NCI-H1436 (cell line): ENCODE measurements at regions not wholly inside any gene's neighbourhood (a gene's known extent, or its start where the extent isn't known, plus 50 kb on each side); places are given as distances from the start of the nearest gene placed in this dataset.

Source experiments
- DNase-seq: peaks from one replicate; lab custom pipeline; 2025; lab: John Stamatoyannopoulos, UW

- DNase-seq, result no peak
These were observed 747.7 kb upstream of the CBLB start for GRCh38 chr3:106616556-106616955.

GRCh38 chr3:106617276-106617675 lies 748.5 kb upstream of the CBLB start:
- no peak for DNase-seq

GRCh38 chr3:106620646-106621045 lies 751.8 kb upstream of the CBLB start:
- DNase-seq, result no peak

- DNase-seq, result no peak
These were observed 753.1 kb upstream of the CCDC54 start for GRCh38 chr3:106624154-106624553.

GRCh38 chr3:106628407-106628806 lies 748.8 kb upstream of the CCDC54 start:
- no peak for DNase-seq

GRCh38 chr3:106629215-106629832 lies 747.9 kb upstream of the CCDC54 start:
- DNase-seq, result no peak

GRCh38 chr3:106631373-106632108 lies 745.7 kb upstream of the CCDC54 start:
- no peak for DNase-seq

- no peak for DNase-seq
These were observed 742.0 kb upstream of the CCDC54 start for GRCh38 chr3:106635271-106635670.

- no peak for DNase-seq
These were observed 741.4 kb upstream of the CCDC54 start for GRCh38 chr3:106635826-106636225.

- no peak for DNase-seq
These were observed 736.9 kb upstream of the CCDC54 start for GRCh38 chr3:106640353-106640752.

GRCh38 chr3:106642161-106642560 lies 735.1 kb upstream of the CCDC54 start:
- no peak for DNase-seq

GRCh38 chr3:106643684-106644161 lies 733.5 kb upstream of the CCDC54 start:
- no peak for DNase-seq

- DNase-seq, result no peak
These were observed 703.2 kb upstream of the CCDC54 start for GRCh38 chr3:106673926-106674569.

- DNase-seq, result no peak
These were observed 701.8 kb upstream of the CCDC54 start for GRCh38 chr3:106675451-106675850.

- DNase-seq, result no peak
These were observed 698.4 kb upstream of the CCDC54 start for GRCh38 chr3:106678657-106679390.

- DNase-seq, result no peak
These were observed 693.2 kb upstream of the CCDC54 start for GRCh38 chr3:106683953-106684620.

GRCh38 chr3:106685745-106686144 lies 691.5 kb upstream of the CCDC54 start:
- no peak for DNase-seq

GRCh38 chr3:106687905-106688304 lies 689.3 kb upstream of the CCDC54 start:
- DNase-seq, result no peak

GRCh38 chr3:106688464-106688863 lies 688.8 kb upstream of the CCDC54 start:
- DNase-seq, result peak; percentile 36

GRCh38 chr3:106691476-106691875 lies 685.8 kb upstream of the CCDC54 start:
- DNase-seq, result no peak

- DNase-seq, result no peak
These were observed 684.6 kb upstream of the CCDC54 start for GRCh38 chr3:106692624-106693023.

- DNase-seq, result peak; percentile 84
These were observed 678.1 kb upstream of the CCDC54 start for GRCh38 chr3:106699122-106699521.
